ENCODE measurements at regions not wholly inside any gene's neighbourhood (a gene's known extent, or its start where the extent isn't known, plus 50 kb on each side); places are given as distances from the start of the nearest gene placed in this dataset.
A peak's percentile ranks its signal among the peaks of the same experiment; 100 is the strongest.

DNA sequence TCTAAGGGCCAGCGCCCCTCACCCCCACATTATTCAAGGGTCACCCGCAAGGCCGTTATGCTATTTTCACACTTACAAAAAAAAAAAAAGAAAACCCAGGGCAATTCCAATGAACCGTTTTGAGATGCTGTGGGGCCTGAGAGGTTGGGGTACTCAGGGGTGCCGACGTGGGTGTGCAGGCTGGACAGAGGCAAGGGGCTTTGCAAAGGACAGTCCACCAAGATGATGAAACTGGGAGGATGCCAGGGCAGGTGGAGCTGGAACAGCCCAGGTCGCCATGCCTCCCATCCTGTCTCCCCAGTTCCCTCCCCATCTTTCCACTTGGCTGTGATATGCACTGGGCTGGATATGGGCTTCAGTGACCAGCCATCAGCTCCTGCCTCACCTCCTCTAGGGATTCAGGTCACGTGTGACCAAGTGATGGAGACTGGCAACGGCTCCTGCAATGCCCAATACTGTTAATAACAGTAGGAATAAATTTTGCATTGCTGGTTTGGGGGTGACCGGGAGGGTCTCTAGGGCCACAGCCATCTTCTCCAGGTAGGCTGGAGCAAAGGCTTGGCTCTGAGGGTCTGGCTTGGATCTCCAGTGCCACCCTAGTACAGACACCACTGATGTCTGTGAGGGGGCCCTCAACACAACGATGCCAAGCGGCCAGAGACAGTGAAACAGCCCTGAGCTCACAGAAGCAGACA, 151.3 kb upstream of the TNRC6C start:
- no peak overlapping the region for H3K27ac Mint-ChIP-seq
- POLR2A ChIA-PET, result no interaction called here
- CTCF ChIA-PET, result interaction anchor here (0.9 kb wide), 1 partner anchor 85 kb away, joined by 3 read pairs; no protein-coding TSS in a partner anchor
- DNase-seq (ENCODE audit: low spot score), result no peak
- TF ChIP-seq TEAD4 (CRISPR knock-in tag; IDR thresholded peaks at IDR 0.05) (no peak), ZNF263 (CRISPR knock-in tag; IDR thresholded peaks at IDR 0.05; ENCODE audit: low read depth) (no peak), PRDM15 (CRISPR knock-in tag; IDR thresholded peaks at IDR 0.05) (no peak)
- peaks cover 30% of the 10 kb centered on the region for H3K4me1 Mint-ChIP-seq
- H3K27me3 Mint-ChIP-seq (ENCODE audit: low read depth), result peaks cover 28% of the 10 kb centered on the region
- no peak overlapping the region for H3K4me3 Mint-ChIP-seq
- H3K36me3 Mint-ChIP-seq, result no peaks in the 10 kb centered on the region; the same call in 1 of the 2 replicates
- H3K9me3 Mint-ChIP-seq, result peaks cover 4% of the 10 kb centered on the region; the same call in 1 of the 2 replicates
- no peak for ATAC-seq

DNA sequence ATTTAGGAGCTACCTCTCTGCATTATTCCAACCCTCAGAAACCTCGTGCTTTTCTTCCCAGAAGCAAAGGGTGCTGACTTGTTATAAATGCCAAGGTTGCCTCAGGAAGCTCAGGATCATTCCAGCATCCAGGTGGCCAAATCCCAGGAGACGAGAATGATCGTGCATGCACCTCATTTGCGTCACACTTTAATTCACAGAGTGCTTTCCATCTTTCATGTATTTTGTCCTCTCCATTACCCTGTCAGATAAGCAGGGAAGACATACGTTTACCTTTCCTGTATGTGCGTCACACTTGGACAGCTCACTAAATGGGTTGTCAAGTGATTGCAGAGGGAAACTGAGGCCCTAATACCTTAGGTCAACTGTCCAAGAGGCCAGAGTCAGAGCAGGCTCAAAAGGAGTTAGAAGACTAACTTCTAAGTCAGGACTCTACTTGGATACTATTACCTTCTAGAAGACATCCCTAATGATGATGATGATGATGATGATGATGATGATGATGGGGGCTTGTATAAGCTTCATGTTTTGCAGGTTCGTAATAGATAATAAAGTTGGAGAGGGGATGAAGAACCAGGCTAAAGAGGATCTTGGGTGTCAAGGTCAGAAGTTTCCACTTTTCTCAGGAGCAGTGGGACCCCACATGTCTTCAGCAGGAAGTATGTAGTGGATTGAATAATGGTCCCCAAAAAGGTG, 150.6 kb upstream of the TNRC6C start:
- Mint-ChIP-seq H3K27me3 (ENCODE audit: low read depth) (peaks cover 24% of the 10 kb centered on the region), H3K27ac (no peak overlapping the region), H3K4me3 (no peak overlapping the region), H3K4me1 (peaks cover 23% of the 10 kb centered on the region), H3K36me3 (no peaks in the 10 kb centered on the region; the same call in 1 of the 2 replicates), H3K9me3 (peaks cover 9% of the 10 kb centered on the region; the same call in 1 of the 2 replicates)
- DNase-seq (ENCODE audit: low spot score), result no peak
- ChIA-PET CTCF (interaction anchor here (0.9 kb wide), 1 partner anchor 85 kb away, joined by 3 read pairs; no protein-coding TSS in a partner anchor), POLR2A (no interaction called here)
- ATAC-seq, result no peak
- TF ChIP-seq GABPB1 (CRISPR knock-in tag; IDR thresholded peaks at IDR 0.05), result no peak
- no peak for TF ChIP-seq ZNF263 (CRISPR knock-in tag; IDR thresholded peaks at IDR 0.05; ENCODE audit: low read depth)

- peaks cover 28% of the 10 kb centered on the region for H3K27me3 Mint-ChIP-seq (ENCODE audit: low read depth)
- CTCF ChIA-PET, result no interaction called here
Measured at GRCh38 chr17:77808686-77809425, 149.6 kb upstream of the TNRC6C start.

GRCh38 chr17:77809814-77810213, 148.7 kb upstream of the TNRC6C start:
- CTCF ChIA-PET, result no interaction called here
- ATAC-seq, result no peak
- Mint-ChIP-seq H3K4me3 (no peak overlapping the region), H3K27ac (no peak overlapping the region), H3K9me3 (peaks cover 13% of the 10 kb centered on the region; the same call in 1 of the 2 replicates), H3K36me3 (no peaks in the 10 kb centered on the region; the same call in 1 of the 2 replicates), H3K4me1 (peaks cover 4% of the 10 kb centered on the region), H3K27me3 (ENCODE audit: low read depth) (peaks cover 19% of the 10 kb centered on the region)
- no peak for DNase-seq (ENCODE audit: low spot score)
- no peak for TF ChIP-seq ZNF138 (CRISPR knock-in tag; conservative IDR thresholded peaks at IDR 0.05)
- peak; percentile 69; the same call in 1 of the 2 replicates for TF ChIP-seq NFE2L1 (CRISPR knock-in tag; IDR thresholded peaks at IDR 0.05)
- POLR2A ChIA-PET, result no interaction called here

More at GRCh38 chr17:77808686-77809425, 149.6 kb upstream of the TNRC6C start:
- no peak for TF ChIP-seq ZNF263 (CRISPR knock-in tag; IDR thresholded peaks at IDR 0.05; ENCODE audit: low read depth)
- H3K9me3 Mint-ChIP-seq, result peaks cover 13% of the 10 kb centered on the region; the same call in 1 of the 2 replicates
- H3K36me3 Mint-ChIP-seq, result no peaks in the 10 kb centered on the region; the same call in 1 of the 2 replicates
- no peak overlapping the region for H3K4me3 Mint-ChIP-seq
- POLR2A ChIA-PET, result no interaction called here
- no peak overlapping the region for H3K27ac Mint-ChIP-seq
- no peak for DNase-seq (ENCODE audit: low spot score)
- H3K4me1 Mint-ChIP-seq, result peaks cover 14% of the 10 kb centered on the region
- ATAC-seq, result no peak

GRCh38 chr17:77810536-77810935, 148.0 kb upstream of the TNRC6C start:
- Mint-ChIP-seq H3K27ac (no peak overlapping the region), H3K9me3 (peaks cover 13% of the 10 kb centered on the region; the same call in 1 of the 2 replicates), H3K36me3 (no peaks in the 10 kb centered on the region; the same call in 1 of the 2 replicates), H3K4me1 (peaks cover 6% of the 10 kb centered on the region), H3K4me3 (no peak overlapping the region), H3K27me3 (ENCODE audit: low read depth) (peaks cover 14% of the 10 kb centered on the region)
- DNase-seq (ENCODE audit: low spot score), result no peak
- CTCF ChIA-PET, result interaction anchor here (0.6 kb wide), 1 partner anchor 241 kb away, joined by 3 read pairs; no protein-coding TSS in a partner anchor
- TF ChIP-seq ZNF396 (CRISPR knock-in tag; IDR thresholded peaks at IDR 0.05; ENCODE audit: borderline replicate concordance), result no peak
- no peak for TF ChIP-seq MXD4 (CRISPR knock-in tag; IDR thresholded peaks at IDR 0.05; ENCODE audit: borderline replicate concordance)
- no peak for TF ChIP-seq ESRRA (CRISPR knock-in tag; IDR thresholded peaks at IDR 0.05; ENCODE audit: borderline replicate concordance)
- no peak for TF ChIP-seq ZNF425 (CRISPR knock-in tag; conservative IDR thresholded peaks at IDR 0.05)
- TF ChIP-seq, protein P1, sequence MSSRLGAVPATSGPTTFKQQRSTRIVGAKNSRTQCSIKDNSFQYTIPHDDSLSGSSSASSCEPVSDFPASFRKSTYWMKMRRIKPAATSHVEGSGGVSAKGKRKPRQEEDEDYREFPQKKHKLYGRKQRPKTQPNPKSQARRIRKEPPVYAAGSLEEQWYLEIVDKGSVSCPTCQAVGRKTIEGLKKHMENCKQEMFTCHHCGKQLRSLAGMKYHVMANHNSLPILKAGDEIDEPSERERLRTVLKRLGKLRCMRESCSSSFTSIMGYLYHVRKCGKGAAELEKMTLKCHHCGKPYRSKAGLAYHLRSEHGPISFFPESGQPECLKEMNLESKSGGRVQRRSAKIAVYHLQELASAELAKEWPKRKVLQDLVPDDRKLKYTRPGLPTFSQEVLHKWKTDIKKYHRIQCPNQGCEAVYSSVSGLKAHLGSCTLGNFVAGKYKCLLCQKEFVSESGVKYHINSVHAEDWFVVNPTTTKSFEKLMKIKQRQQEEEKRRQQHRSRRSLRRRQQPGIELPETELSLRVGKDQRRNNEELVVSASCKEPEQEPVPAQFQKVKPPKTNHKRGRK (CRISPR knock-in tag; IDR thresholded peaks at IDR 0.05; ENCODE audit: borderline replicate concordance), result no peak
- no peak for TF ChIP-seq IRF1 (CRISPR knock-in tag; IDR thresholded peaks at IDR 0.05)
- TF ChIP-seq RELA (CRISPR knock-in tag; IDR thresholded peaks at IDR 0.05; ENCODE audit: borderline replicate concordance), result no peak
- POLR2A ChIA-PET, result interaction anchor here (0.7 kb wide), 1 partner anchor 115 kb away, joined by 4 read pairs; no protein-coding TSS in a partner anchor
- ATAC-seq, result peak; percentile 41; the same call in 1 of the 2 replicates

Measured in WTC11 (cell line).